ENCODE measurements at regions not wholly inside any gene's neighbourhood (a gene's known extent, or its start where the extent isn't known, plus 50 kb on each side); places are given as distances from the start of the nearest gene placed in this dataset.

- peaks cover 11% of the 10 kb centered on the region for H3K4me1 ChIP-seq (ENCODE audit: insufficient read depth, low read length)
- FAIRE-seq: no peak
- H4K20me1 ChIP-seq (ENCODE audit: insufficient read depth, low read length): no peaks in the 10 kb centered on the region
- POLR2A ChIA-PET: no interaction called here
- H3K9ac ChIP-seq (ENCODE audit: insufficient read depth, low read depth, low read length): no peak overlapping the region
- no peaks in the 10 kb centered on the region for H3K36me3 ChIP-seq (replicated peaks in 1 of 2; ENCODE audit: control insufficient read depth in 1 of 2, insufficient read depth in 2 of 2, low read length in 2 of 2)
- no peaks in the 10 kb centered on the region for H3K79me2 ChIP-seq (ENCODE audit: insufficient read depth, low read length)
- intact Hi-C loops (cut with micrococcal nuclease; ENCODE audit: unreplicated experiment) (no loop called here), in situ Hi-C loops (cut with HindIII; ENCODE audit: extremely low pct_ligation_motif_present, low pct_unique_long_range_greater_than_20kb) (no loop called here)
- CTCF ChIA-PET (ENCODE audit: low intra/inter-chr PET ratio, low total read pairs): no interaction called here
- no peak for ATAC-seq
- DNase-seq (ENCODE audit: low spot score): no peak
- BruUV-seq (replicated peaks): no TSS peak
- peaks cover 0 to 19% of the 10 kb centered on the region in 2 experiments; a peak in 2 of 5 replicates for H3K27me3 ChIP-seq (ENCODE audit: control insufficient read depth in 1 of 2, insufficient read depth in 2 of 2, low read length in 2 of 2)
- H3K9me3 ChIP-seq (ENCODE audit: low read length): no peaks in the 10 kb centered on the region
- WGBS (ENCODE audit: low lambda C conversion rate): 37% methylated on average over 8 of the region's 8 CpGs
- no peak overlapping the region for H2AFZ ChIP-seq (ENCODE audit: low read length)
- no peak overlapping the region for H3K4me3 ChIP-seq (replicated peaks in 1 of 3; ENCODE audit: insufficient read depth in 1 of 3, low read depth in 2 of 3, low read length in 3 of 3)
- TF ChIP-seq ZNF800 (CRISPR knock-in tag; IDR thresholded peaks at IDR 0.05) (no peak), HNRNPK (IDR thresholded peaks at IDR 0.05; ENCODE audit: low read depth, low read length, poor library complexity, severe bottlenecking) (no peak), ZXDC (CRISPR knock-in tag; IDR thresholded peaks at IDR 0.05) (no peak), YEATS4 (CRISPR knock-in tag; IDR thresholded peaks at IDR 0.05; ENCODE audit: borderline replicate concordance) (no peak), PBX2 (CRISPR knock-in tag; IDR thresholded peaks at IDR 0.05) (no peak), TCF12 (IDR thresholded peaks at IDR 0.05) (no peak), TCF12 (CRISPR knock-in tag; IDR thresholded peaks at IDR 0.05) (no peak), ZNF549 (CRISPR knock-in tag; IDR thresholded peaks at IDR 0.05) (no peak), ZNF451 (CRISPR knock-in tag; IDR thresholded peaks at IDR 0.05) (no peak), ZNF101 (CRISPR knock-in tag; IDR thresholded peaks at IDR 0.05; ENCODE audit: borderline replicate concordance, low read depth) (no peak), BRCA1 (CRISPR knock-in tag; IDR thresholded peaks at IDR 0.05) (no peak), CHD4 (IDR thresholded peaks at IDR 0.05; ENCODE audit: borderline replicate concordance, low read length) (no peak), LCORL (IDR thresholded peaks at IDR 0.05) (no peak), LCORL (CRISPR knock-in tag; IDR thresholded peaks at IDR 0.05) (no peak)
- no peak overlapping the region for H3K4me2 ChIP-seq (ENCODE audit: low read depth, low read length)
- no peak overlapping the region for H3K27ac ChIP-seq (ENCODE audit: extremely low read length, insufficient read depth, low read length)
These were observed 387.3 kb upstream of the B3GAT1 start for GRCh38 chr11:134799386-134799785.
